ENCODE measurements at regions not wholly inside any gene's neighbourhood (a gene's known extent, or its start where the extent isn't known, plus 50 kb on each side); places are given as distances from the start of the nearest gene placed in this dataset.

GRCh38 chr6:11356404-11357155 lies 124.1 kb upstream of the NEDD9 start:
- Histone ChIP-seq H3K9ac (ENCODE audit: insufficient read depth in 1 of 2, low read length in 2 of 2) (no peak overlapping the region), H3K36me3 (ENCODE audit: control insufficient read depth in 4 of 4, insufficient read depth in 4 of 4, low read length in 4 of 4) (no peaks in the 10 kb centered on the region), H3K9me3 (ENCODE audit: control insufficient read depth in 4 of 4, insufficient read depth in 3 of 4, low read length in 3 of 4) (peaks cover 0 to 3% (median under 1%) of the 10 kb centered on the region in 4 donors), H3K27me3 (ENCODE audit: control insufficient read depth in 3 of 3, insufficient read depth in 3 of 3, low read length in 2 of 3) (no peaks in the 10 kb centered on the region), H3K4me1 (ENCODE audit: control insufficient read depth in 5 of 5, insufficient read depth in 5 of 5, low read length in 5 of 5) (peaks cover 0 to 15% (median 4%) of the 10 kb centered on the region in 5 donors), H3K27ac (ENCODE audit: low read depth in 1 of 2, low read length in 1 of 2) (peak overlapping the region; percentile 87 to 89), H3K4me3 (no peak overlapping the region)
- 62 to 70% methylated on average over 11 of the region's 11 CpGs for WGBS, 2 donors
- ATAC-seq (ENCODE audit: insufficient read depth, low FRiP score): no peak
- DNase-seq: peak in 2 of 3 donors; percentile 8 to 57
- TF ChIP-seq CTCF (IDR thresholded peaks at IDR 0.05; ENCODE audit: control extremely low read depth, extremely low read depth): no peak

GRCh38 chr6:11353921-11354389 lies 121.5 kb upstream of the NEDD9 start:
- Histone ChIP-seq H3K9ac (ENCODE audit: insufficient read depth in 1 of 2, low read length in 2 of 2) (no peak overlapping the region), H3K9me3 (ENCODE audit: control insufficient read depth in 4 of 4, insufficient read depth in 3 of 4, low read length in 3 of 4) (no peaks in the 10 kb centered on the region), H3K27ac (ENCODE audit: low read depth in 1 of 2, low read length in 1 of 2) (peak overlapping the region; percentile 75 to 85), H3K4me1 (ENCODE audit: control insufficient read depth in 5 of 5, insufficient read depth in 5 of 5, low read length in 5 of 5) (peaks cover 0 to 17% (median 4%) of the 10 kb centered on the region in 5 donors), H3K4me3 (no peak overlapping the region), H3K27me3 (ENCODE audit: control insufficient read depth in 3 of 3, insufficient read depth in 3 of 3, low read length in 2 of 3) (no peaks in the 10 kb centered on the region), H3K36me3 (ENCODE audit: control insufficient read depth in 4 of 4, insufficient read depth in 4 of 4, low read length in 4 of 4) (no peaks in the 10 kb centered on the region)
- ATAC-seq (ENCODE audit: insufficient read depth, low FRiP score): no peak
- TF ChIP-seq CTCF (IDR thresholded peaks at IDR 0.05; ENCODE audit: control extremely low read depth, extremely low read depth): no peak
- peak in 2 of 3 donors; percentile 27 to 50 for DNase-seq
- WGBS, 2 donors: 37 to 52% methylated on average over 6 of the region's 6 CpGs

- no peak for TF ChIP-seq CTCF (IDR thresholded peaks at IDR 0.05; ENCODE audit: control extremely low read depth, extremely low read depth)
- WGBS, 2 donors: 38 to 76% methylated on average over 4 of the region's 4 CpGs
- peaks cover 0 to 2% (median 0%) of the 10 kb centered on the region in 4 donors for H3K9me3 ChIP-seq (ENCODE audit: control insufficient read depth in 4 of 4, insufficient read depth in 3 of 4, low read length in 3 of 4)
- DNase-seq (no peak), ATAC-seq (ENCODE audit: insufficient read depth, low FRiP score) (peak; percentile 17)
- no peak overlapping the region for H3K4me3 ChIP-seq
- H3K36me3 ChIP-seq (ENCODE audit: control insufficient read depth in 4 of 4, insufficient read depth in 4 of 4, low read length in 4 of 4): no peaks in the 10 kb centered on the region
- peaks cover 0 to 10% (median 0%) of the 10 kb centered on the region in 5 donors for H3K4me1 ChIP-seq (ENCODE audit: control insufficient read depth in 5 of 5, insufficient read depth in 5 of 5, low read length in 5 of 5)
- no peak overlapping the region for H3K9ac ChIP-seq (ENCODE audit: insufficient read depth in 1 of 2, low read length in 2 of 2)
- no peaks in the 10 kb centered on the region for H3K27me3 ChIP-seq (ENCODE audit: control insufficient read depth in 3 of 3, insufficient read depth in 3 of 3, low read length in 2 of 3)
- peak overlapping the region in 1 of 2 donors; percentile 83 for H3K27ac ChIP-seq (ENCODE audit: low read depth in 1 of 2, low read length in 1 of 2)
These were observed 117.8 kb upstream of the NEDD9 start for GRCh38 chr6:11350294-11350693.
